SK-N-SH (cell line): ENCODE measurements at regions not wholly inside any gene's neighbourhood (a gene's known extent, or its start where the extent isn't known, plus 50 kb on each side); places are given as distances from the start of the nearest gene placed in this dataset.

Source experiments
- CTCF ChIP-seq: fragments of 200-600 bp; sonication (generic); IDR thresholded peaks from 2 replicates; pipeline ENCODE4 v1.6.1; 2017; ENCODE audit warnings: antibody characterized with exemption, mild to moderate bottlenecking, moderate library complexity
- FOSL2 ChIP-seq: IDR thresholded peaks from 2 replicates; pipeline ENCODE4 v1.4.0; 2012; ENCODE audit warnings: low read depth, mild to moderate bottlenecking, moderate library complexity, borderline replicate concordance
- MXI1 ChIP-seq: IDR thresholded peaks from 2 replicates; pipeline ENCODE4 v1.6.1; 2012; ENCODE audit warnings: mild to moderate bottlenecking, low read depth, low read length, improper control_type of control experiment
- POLR2AphosphoS5 ChIP-seq: IDR thresholded peaks from 2 replicates; pipeline ENCODE4 v1.6.1; 2012; ENCODE audit warnings: low read depth, low read length
- RFX5 ChIP-seq: IDR thresholded peaks from 2 replicates; pipeline ENCODE4 v1.6.1; 2012; ENCODE audit warnings: mild to moderate bottlenecking, improper control_type of control experiment, low read length
- TAF1 ChIP-seq: IDR thresholded peaks from 2 replicates; pipeline ENCODE4 v1.6.1; 2012; ENCODE audit warnings: low read depth, mild to moderate bottlenecking, low read length, moderate library complexity, borderline replicate concordance
- TEAD4 ChIP-seq: IDR thresholded peaks from 2 replicates; pipeline ENCODE4 v1.4.0; 2012; ENCODE audit warnings: mild to moderate bottlenecking, borderline replicate concordance; ENCODE audit not compliant: insufficient read depth

DNA sequence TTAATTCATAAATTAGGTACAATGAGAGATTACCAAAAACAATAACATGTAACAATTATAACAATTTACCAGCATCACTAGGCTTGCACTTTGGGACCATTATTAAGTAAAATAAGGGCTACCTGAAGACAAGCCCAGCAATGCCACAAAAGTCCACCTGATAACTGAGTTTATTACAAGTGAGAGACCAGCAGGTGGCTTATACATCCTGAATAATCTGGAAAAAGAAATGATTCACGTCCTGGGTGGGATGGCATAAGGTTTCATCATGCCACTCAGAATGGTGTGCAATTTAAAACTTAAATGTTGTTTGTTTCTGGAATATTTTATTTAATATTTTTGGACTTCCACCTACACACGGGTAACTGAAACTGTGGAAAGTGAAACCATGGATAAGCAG is 1287.1 kb upstream of the GBE1 start:
- no peak for TF ChIP-seq MXI1
- no peak for TF ChIP-seq POLR2AphosphoS5
- TF ChIP-seq CTCF = no peak
- no peak for TF ChIP-seq FOSL2
- no peak for TF ChIP-seq RFX5
- TF ChIP-seq TEAD4 = no peak
- TF ChIP-seq TAF1 = no peak
